B cell (primary cell): ENCODE measurements at regions not wholly inside any gene's neighbourhood (a gene's known extent, or its start where the extent isn't known, plus 50 kb on each side); places are given as distances from the start of the nearest gene placed in this dataset.

Experiments
- ATAC-seq: fragments of 200-7000 bp; cut with Tn5 transposase; one replicate; pipeline ENCODE4 v1.10.0; 2021; ENCODE audit warnings: low read depth, mild to moderate bottlenecking, moderate number of reproducible peaks, moderate library complexity
- CTCF ChIA-PET: fragments of 350-600 bp; sonication (Branson Sonifier 250); formaldehyde crosslinking; loops from one replicate; lab custom pipeline; 2021; ENCODE audit warnings: antibody characterized with exemption, inconsistent platforms; lab: Charles Lee
- POLR2A ChIA-PET: fragments of 350-600 bp; sonication (Branson Sonifier 250); formaldehyde crosslinking; loops from one replicate; lab custom pipeline; 2021; ENCODE audit warnings: antibody characterized with exemption; lab: Charles Lee
- DNase-seq: peaks from one replicate; pipeline ENCODE4 v3.0.0; 2013
- H2AFZ ChIP-seq: 2 replicates; pipeline ENCODE4 v1.6.1; 2012; ENCODE audit warnings: mild to moderate bottlenecking, low read depth, low read length; ENCODE audit not compliant: insufficient read depth, poor library complexity, severe bottlenecking
- H3K27ac ChIP-seq, 2 donors: 1 replicate in 1 of 2; 2 replicates in 1 of 2; pipeline ENCODE4 v1.5.1; 2012 to 2013; ENCODE audit warnings: low read length in 2 of 2, mild to moderate bottlenecking in 2 of 2, moderate library complexity in 1 of 2
- H3K27me3 ChIP-seq, 4 experiments: fragments of 200-600 bp in 1 of 4; sonication (generic) in 1 of 4; replicated peaks in 1 of 4; 1 replicate in 2 of 4; 2 replicates in 2 of 4; pipeline versions ENCODE4 v1.6.1 to v1.7.0; 2013 to 2016; ENCODE audit warnings: low read length in 3 of 4, mild to moderate bottlenecking in 2 of 4, mixed read lengths in 1 of 4, moderate library complexity in 1 of 4; ENCODE audit not compliant: insufficient read depth in 4 of 4, control insufficient read depth in 3 of 4; ENCODE audit errors: control extremely low read depth in 1 of 4
- H3K36me3 ChIP-seq, 2 experiments: replicated peaks in 1 of 2; 1 replicate in 1 of 2; 2 replicates in 1 of 2; pipeline versions ENCODE4 v1.6.1 to v1.7.1; 2013; ENCODE audit warnings: low read length in 1 of 2; ENCODE audit not compliant: insufficient read depth in 2 of 2, control insufficient read depth in 1 of 2; ENCODE audit errors: control extremely low read depth in 1 of 2, extremely low read depth in 1 of 2
- H3K4me1 ChIP-seq, 2 donors: fragments of 200-600 bp in 1 of 2; sonication (generic) in 1 of 2; 1 replicate in 1 of 2; 2 replicates in 1 of 2; pipeline versions ENCODE4 v1.5.1 to v1.6.1; 2013 to 2017; ENCODE audit warnings: low read length in 2 of 2; ENCODE audit not compliant: control insufficient read depth in 2 of 2, insufficient read depth in 2 of 2
- H3K4me2 ChIP-seq: replicated peaks from 2 replicates; pipeline ENCODE3; 2012; ENCODE audit warnings: mild to moderate bottlenecking, low read depth, low read length; ENCODE audit not compliant: poor library complexity, severe bottlenecking
- H3K4me3 ChIP-seq, 5 experiments: fragments of 200-600 bp in 1 of 5; sonication (generic) in 1 of 5; 1 replicate in 3 of 5; 2 replicates in 2 of 5; pipeline versions ENCODE4 v1.5.1 to v1.7.0; 2011 to 2016; ENCODE audit warnings: low read length in 4 of 5, mild to moderate bottlenecking in 4 of 5, low read depth in 2 of 5, control low read depth in 1 of 5, moderate library complexity in 1 of 5; ENCODE audit not compliant: insufficient read depth in 1 of 5; ENCODE audit errors: control extremely low read depth in 1 of 5, extremely low read depth in 1 of 5
- H3K79me2 ChIP-seq: fragments of 200-600 bp; sonication (generic); one replicate; pipeline ENCODE4 v1.6.0; 2016; ENCODE audit warnings: low read length; ENCODE audit not compliant: control insufficient read depth, insufficient read depth
- H3K9ac ChIP-seq: fragments of 200-600 bp; sonication (generic); 2 replicates; pipeline ENCODE4 v1.6.1; 2017; ENCODE audit warnings: mild to moderate bottlenecking, low read length, moderate library complexity
- H3K9me3 ChIP-seq, 3 donors: one replicate each; pipeline versions ENCODE4 v1.6.1 to v1.7.1; 2013; ENCODE audit warnings: low read length in 2 of 3; ENCODE audit not compliant: control insufficient read depth in 2 of 3, insufficient read depth in 1 of 3; ENCODE audit errors: control extremely low read depth in 1 of 3
- H4K20me1 ChIP-seq: 2 replicates; pipeline ENCODE4 v1.6.0; 2012; ENCODE audit warnings: mild to moderate bottlenecking, low read length; ENCODE audit not compliant: insufficient read depth, control insufficient read depth, poor library complexity, severe bottlenecking
- H3K27ac Mint-ChIP-seq: one replicate; pipeline ENCODE4 v1.8.0; 2021; ENCODE audit warnings: mixed read lengths
- H3K27me3 Mint-ChIP-seq: one replicate; pipeline ENCODE4 v1.8.0; 2021; ENCODE audit warnings: mixed read lengths
- H3K4me1 Mint-ChIP-seq: one replicate; pipeline ENCODE4 v1.8.0; 2021; ENCODE audit warnings: mixed read lengths
- H3K4me3 Mint-ChIP-seq: one replicate; pipeline ENCODE4 v1.8.0; 2021; ENCODE audit warnings: mixed read lengths
- H3K9me3 Mint-ChIP-seq: one replicate; pipeline ENCODE4 v1.8.0; 2022; ENCODE audit warnings: mixed read lengths; ENCODE audit not compliant: insufficient read depth
- EZH2 ChIP-seq: IDR thresholded peaks from 2 replicates; pipeline ENCODE4 v1.6.1; 2012; ENCODE audit warnings: borderline replicate concordance, low read depth, mild to moderate bottlenecking, moderate library complexity, low read length; ENCODE audit not compliant: insufficient read depth, poor library complexity, severe bottlenecking
- WGBS: methylation state at CpG from one replicate; pipeline ENCODE4 v1.1.5; 2013; ENCODE audit warnings: missing lambda C conversion rate; ENCODE audit not compliant: insufficient coverage; 5-methylcytosine and 5-hydroxymethylcytosine counted together
- intact Hi-C: fragments of 100-400 bp; cut with micrococcal nuclease; formaldehyde crosslinking; loops from one replicate; pipeline ENCODE4 v1.10.0; 2022
- TF ChIP-seq, protein P1 (sequence below): fragments of 200-600 bp; IDR thresholded peaks from one replicate; pipeline ENCODE4 v1.8.0; 2022; ENCODE audit warnings: antibody characterized with exemption, mild to moderate bottlenecking

DNA sequence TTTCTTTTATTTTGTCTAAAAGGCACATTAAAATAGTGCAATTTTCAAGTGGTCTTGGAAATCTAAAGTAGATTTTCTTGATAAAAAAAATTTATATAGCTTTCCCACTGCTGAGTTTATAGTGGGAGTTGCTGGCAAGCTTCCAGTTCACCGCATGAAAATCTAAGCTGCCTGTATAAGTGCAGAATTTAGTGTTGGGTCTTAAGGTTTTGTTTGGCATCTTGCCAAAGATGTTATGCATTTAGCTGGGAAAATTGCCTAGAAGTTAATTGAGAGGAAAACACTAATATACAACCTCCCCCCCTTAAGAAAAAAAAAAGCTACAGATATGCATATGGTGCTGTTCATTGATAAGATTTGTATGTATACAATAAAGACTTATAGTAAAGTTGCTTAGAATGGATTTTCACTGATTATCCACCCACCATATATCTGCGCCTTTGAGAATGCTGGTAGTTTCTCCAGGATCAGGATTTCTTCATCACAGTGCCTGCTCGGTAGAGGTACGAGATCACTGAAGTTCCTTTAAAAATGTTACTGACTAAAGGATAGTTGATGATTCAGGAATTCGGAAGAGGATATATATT, 803.2 kb upstream of the POU3F3 start:
- Mint-ChIP-seq H3K27me3 (no peaks in the 10 kb centered on the region), H3K4me3 (no peak overlapping the region), H3K9me3 (no peaks in the 10 kb centered on the region), H3K27ac (no peak overlapping the region), H3K4me1 (no peaks in the 10 kb centered on the region)
- DNase-seq (no peak), ATAC-seq (no peak)
- no peak overlapping the region for H3K27ac ChIP-seq
- no peaks in the 10 kb centered on the region for H3K36me3 ChIP-seq
- WGBS, result no CpG with 5 or more reads among the region's 5 CpGs
- H3K4me1 ChIP-seq, result no peaks in the 10 kb centered on the region
- no peak overlapping the region for H3K4me3 ChIP-seq
- no peak overlapping the region for H3K9ac ChIP-seq
- no peaks in the 10 kb centered on the region for H3K79me2 ChIP-seq
- intact Hi-C loops, result no loop called here
- ChIA-PET POLR2A (no interaction called here), CTCF (no interaction called here)
- no peaks in the 10 kb centered on the region for H3K27me3 ChIP-seq
- peaks cover 0 to 3% (median 0%) of the 10 kb centered on the region in 3 donors for H3K9me3 ChIP-seq
- TF ChIP-seq, protein P1, sequence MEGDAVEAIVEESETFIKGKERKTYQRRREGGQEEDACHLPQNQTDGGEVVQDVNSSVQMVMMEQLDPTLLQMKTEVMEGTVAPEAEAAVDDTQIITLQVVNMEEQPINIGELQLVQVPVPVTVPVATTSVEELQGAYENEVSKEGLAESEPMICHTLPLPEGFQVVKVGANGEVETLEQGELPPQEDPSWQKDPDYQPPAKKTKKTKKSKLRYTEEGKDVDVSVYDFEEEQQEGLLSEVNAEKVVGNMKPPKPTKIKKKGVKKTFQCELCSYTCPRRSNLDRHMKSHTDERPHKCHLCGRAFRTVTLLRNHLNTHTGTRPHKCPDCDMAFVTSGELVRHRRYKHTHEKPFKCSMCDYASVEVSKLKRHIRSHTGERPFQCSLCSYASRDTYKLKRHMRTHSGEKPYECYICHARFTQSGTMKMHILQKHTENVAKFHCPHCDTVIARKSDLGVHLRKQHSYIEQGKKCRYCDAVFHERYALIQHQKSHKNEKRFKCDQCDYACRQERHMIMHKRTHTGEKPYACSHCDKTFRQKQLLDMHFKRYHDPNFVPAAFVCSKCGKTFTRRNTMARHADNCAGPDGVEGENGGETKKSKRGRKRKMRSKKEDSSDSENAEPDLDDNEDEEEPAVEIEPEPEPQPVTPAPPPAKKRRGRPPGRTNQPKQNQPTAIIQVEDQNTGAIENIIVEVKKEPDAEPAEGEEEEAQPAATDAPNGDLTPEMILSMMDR, result no peak
- TF ChIP-seq EZH2, result no peak
- H2AFZ ChIP-seq, result no peak overlapping the region
- no peaks in the 10 kb centered on the region for H4K20me1 ChIP-seq
- H3K4me2 ChIP-seq, result no peak overlapping the region

- TF ChIP-seq, protein P1, result no peak
- no peak for TF ChIP-seq EZH2
- H3K9me3 ChIP-seq, result peaks cover 0 to 3% (median 0%) of the 10 kb centered on the region in 3 donors
- H4K20me1 ChIP-seq, result no peaks in the 10 kb centered on the region
- no peaks in the 10 kb centered on the region for H3K36me3 ChIP-seq
- H3K27ac ChIP-seq, result no peak overlapping the region
- Mint-ChIP-seq H3K4me3 (no peak overlapping the region), H3K9me3 (no peaks in the 10 kb centered on the region), H3K27ac (no peak overlapping the region), H3K27me3 (peaks cover 4% of the 10 kb centered on the region), H3K4me1 (no peaks in the 10 kb centered on the region)
- no peaks in the 10 kb centered on the region for H3K4me1 ChIP-seq
- ATAC-seq, result no peak
- CTCF ChIA-PET, result no interaction called here
- H3K27me3 ChIP-seq, result no peaks in the 10 kb centered on the region
- no peak overlapping the region for H2AFZ ChIP-seq
- POLR2A ChIA-PET, result no interaction called here
- H3K9ac ChIP-seq, result no peak overlapping the region
- DNase-seq, result no peak
- H3K4me2 ChIP-seq, result no peak overlapping the region
- intact Hi-C loops, result no loop called here
- no peaks in the 10 kb centered on the region for H3K79me2 ChIP-seq
- H3K4me3 ChIP-seq, result no peak overlapping the region
- WGBS, result 91% methylated on average over 5 of the region's 6 CpGs
Measured at GRCh38 chr2:104051766-104052165, 802.1 kb upstream of the POU3F3 start.
